ENCODE measurements at regions not wholly inside any gene's neighbourhood (a gene's known extent, or its start where the extent isn't known, plus 50 kb on each side); places are given as distances from the start of the nearest gene placed in this dataset.

DNA sequence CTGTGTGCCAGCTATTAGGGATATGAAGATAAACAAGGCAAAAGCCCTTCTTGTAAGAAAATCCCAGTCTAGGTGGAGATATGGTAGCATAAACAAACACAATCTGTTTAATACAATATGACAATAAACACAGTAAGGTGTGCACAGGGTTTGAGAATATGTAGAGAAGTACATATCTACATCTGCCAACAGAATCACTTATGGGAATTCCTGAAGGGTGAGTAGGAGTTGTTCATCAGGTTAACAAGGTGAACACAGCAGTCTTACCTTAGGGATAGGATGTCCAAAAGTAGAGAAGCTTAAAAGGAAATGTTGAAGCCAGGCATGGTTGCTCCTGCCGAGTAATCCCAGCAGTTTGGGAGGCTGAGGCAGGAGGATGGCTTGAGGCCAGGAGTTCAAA lies 57.7 kb upstream of the LRRC7 start:
- FAIRE-seq: no peak
- intact Hi-C loops (cut with DNase I): no loop called here
- no peaks in the 10 kb centered on the region for H3K27me3 ChIP-seq (ENCODE audit: control insufficient read depth, insufficient read depth, low read length)
- TF ChIP-seq, protein P1, sequence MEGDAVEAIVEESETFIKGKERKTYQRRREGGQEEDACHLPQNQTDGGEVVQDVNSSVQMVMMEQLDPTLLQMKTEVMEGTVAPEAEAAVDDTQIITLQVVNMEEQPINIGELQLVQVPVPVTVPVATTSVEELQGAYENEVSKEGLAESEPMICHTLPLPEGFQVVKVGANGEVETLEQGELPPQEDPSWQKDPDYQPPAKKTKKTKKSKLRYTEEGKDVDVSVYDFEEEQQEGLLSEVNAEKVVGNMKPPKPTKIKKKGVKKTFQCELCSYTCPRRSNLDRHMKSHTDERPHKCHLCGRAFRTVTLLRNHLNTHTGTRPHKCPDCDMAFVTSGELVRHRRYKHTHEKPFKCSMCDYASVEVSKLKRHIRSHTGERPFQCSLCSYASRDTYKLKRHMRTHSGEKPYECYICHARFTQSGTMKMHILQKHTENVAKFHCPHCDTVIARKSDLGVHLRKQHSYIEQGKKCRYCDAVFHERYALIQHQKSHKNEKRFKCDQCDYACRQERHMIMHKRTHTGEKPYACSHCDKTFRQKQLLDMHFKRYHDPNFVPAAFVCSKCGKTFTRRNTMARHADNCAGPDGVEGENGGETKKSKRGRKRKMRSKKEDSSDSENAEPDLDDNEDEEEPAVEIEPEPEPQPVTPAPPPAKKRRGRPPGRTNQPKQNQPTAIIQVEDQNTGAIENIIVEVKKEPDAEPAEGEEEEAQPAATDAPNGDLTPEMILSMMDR (IDR thresholded peaks at IDR 0.05; ENCODE audit: borderline replicate concordance, extremely low read depth, insufficient read depth): no peak
- no peak for DNase-seq
- no peak overlapping the region for H3K4me3 ChIP-seq (ENCODE audit: low read length in 3 of 3)
- no peaks in the 10 kb centered on the region for H3K36me3 ChIP-seq (ENCODE audit: control insufficient read depth in 2 of 3, insufficient read depth in 3 of 3, low read length in 3 of 3)
- H3K9ac ChIP-seq (ENCODE audit: low read length in 3 of 3): no peak overlapping the region
- no peaks in the 10 kb centered on the region for H3K9me3 ChIP-seq (ENCODE audit: control insufficient read depth in 2 of 3, insufficient read depth in 1 of 3, low read length in 3 of 3)
- H3K27ac ChIP-seq (ENCODE audit: low read depth in 2 of 2, low read length in 2 of 2): no peak overlapping the region
- no peaks in the 10 kb centered on the region for H3K4me1 ChIP-seq (ENCODE audit: control insufficient read depth in 2 of 3, insufficient read depth in 2 of 3, low read depth in 1 of 3, low read length in 3 of 3)

DNA sequence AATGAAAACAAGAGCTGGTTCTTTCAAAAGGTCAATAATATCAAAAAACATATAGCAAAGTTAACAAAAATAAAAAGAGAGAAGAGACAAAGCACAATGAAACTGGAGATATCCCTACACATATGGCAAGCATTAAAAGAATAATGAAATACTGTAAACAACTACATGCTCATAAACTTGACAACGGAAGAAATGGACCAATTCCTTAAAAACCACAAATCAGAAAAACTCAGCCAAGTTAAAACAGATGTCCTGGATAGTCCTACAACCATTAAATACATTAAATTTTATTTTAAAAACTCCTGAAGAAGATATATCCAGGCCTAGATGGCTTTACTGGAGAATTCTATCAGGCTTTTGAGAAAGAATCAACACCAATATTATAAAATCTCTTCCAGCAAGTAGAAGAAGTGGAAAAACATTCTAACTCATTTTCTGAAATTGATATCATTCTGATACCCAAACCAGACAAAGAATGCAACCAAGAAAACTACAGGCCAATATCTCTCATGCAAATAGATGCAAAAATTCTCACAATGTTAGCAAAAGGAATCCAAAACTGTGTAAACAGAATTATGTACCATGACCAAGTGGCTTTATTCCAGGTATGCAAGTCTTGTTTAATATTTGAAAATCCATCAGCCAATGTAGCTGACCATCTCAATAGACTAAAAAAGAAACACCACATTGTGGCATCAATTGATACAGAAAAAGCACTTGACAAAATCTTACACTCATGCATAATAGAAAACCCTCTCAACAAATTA lies 56.1 kb upstream of the LRRC7 start:
- no peak for FAIRE-seq

DNA sequence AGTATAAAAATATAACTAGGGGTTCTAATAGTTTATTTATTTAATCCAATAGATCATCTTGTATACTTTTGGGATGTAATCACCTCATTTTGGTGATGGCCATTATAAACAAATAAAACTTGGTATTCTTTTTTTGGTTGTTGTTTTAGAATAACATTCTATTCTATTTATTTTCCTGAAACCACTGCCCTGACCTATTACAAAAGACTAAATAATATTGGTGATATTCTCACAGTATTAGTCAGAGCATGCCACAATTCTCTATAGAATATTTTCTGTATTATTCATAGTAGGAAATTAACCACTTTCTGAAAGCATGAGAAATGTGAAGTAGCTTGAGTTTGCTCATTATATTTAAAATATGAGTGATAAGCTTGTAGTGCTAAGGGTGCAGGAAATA lies 54.1 kb upstream of the LRRC7 start:
- Histone ChIP-seq H3K27ac (ENCODE audit: low read depth in 2 of 2, low read length in 2 of 2) (no peak overlapping the region), H3K9ac (ENCODE audit: low read length in 3 of 3) (no peak overlapping the region), H3K4me1 (ENCODE audit: control insufficient read depth in 2 of 3, insufficient read depth in 2 of 3, low read depth in 1 of 3, low read length in 3 of 3) (no peaks in the 10 kb centered on the region), H3K27me3 (ENCODE audit: control insufficient read depth, insufficient read depth, low read length) (no peaks in the 10 kb centered on the region), H3K9me3 (ENCODE audit: control insufficient read depth in 2 of 3, insufficient read depth in 1 of 3, low read length in 3 of 3) (no peaks in the 10 kb centered on the region), H3K36me3 (ENCODE audit: control insufficient read depth in 2 of 3, insufficient read depth in 3 of 3, low read length in 3 of 3) (no peaks in the 10 kb centered on the region), H3K4me3 (ENCODE audit: low read length in 3 of 3) (no peak overlapping the region)
- TF ChIP-seq, protein P1 (IDR thresholded peaks at IDR 0.05; ENCODE audit: borderline replicate concordance, extremely low read depth, insufficient read depth): no peak
- DNase-seq: no peak
- no peak for FAIRE-seq
- intact Hi-C loops (cut with DNase I): no loop called here

More for the DNA sequence above, 56.1 kb upstream of the LRRC7 start:
- Histone ChIP-seq H3K27ac (ENCODE audit: low read depth in 2 of 2, low read length in 2 of 2) (no peak overlapping the region), H3K9ac (ENCODE audit: low read length in 3 of 3) (no peak overlapping the region), H3K4me3 (ENCODE audit: low read length in 3 of 3) (no peak overlapping the region), H3K27me3 (ENCODE audit: control insufficient read depth, insufficient read depth, low read length) (no peaks in the 10 kb centered on the region), H3K9me3 (ENCODE audit: control insufficient read depth in 2 of 3, insufficient read depth in 1 of 3, low read length in 3 of 3) (no peaks in the 10 kb centered on the region), H3K36me3 (ENCODE audit: control insufficient read depth in 2 of 3, insufficient read depth in 3 of 3, low read length in 3 of 3) (no peaks in the 10 kb centered on the region), H3K4me1 (ENCODE audit: control insufficient read depth in 2 of 3, insufficient read depth in 2 of 3, low read depth in 1 of 3, low read length in 3 of 3) (no peaks in the 10 kb centered on the region)
- TF ChIP-seq, protein P1 (IDR thresholded peaks at IDR 0.05; ENCODE audit: borderline replicate concordance, extremely low read depth, insufficient read depth): no peak
- intact Hi-C loops (cut with DNase I): no loop called here
- DNase-seq: no peak

All from kidney (tissue), 13 donors.